ENCODE measurements at regions not wholly inside any gene's neighbourhood (a gene's known extent, or its start where the extent isn't known, plus 50 kb on each side); places are given as distances from the start of the nearest gene placed in this dataset. TPM values are rescaled to one million over a fixed set of nuclear protein-coding genes. Genes with fewer than 3 reads are reported as not detected.

DNA sequence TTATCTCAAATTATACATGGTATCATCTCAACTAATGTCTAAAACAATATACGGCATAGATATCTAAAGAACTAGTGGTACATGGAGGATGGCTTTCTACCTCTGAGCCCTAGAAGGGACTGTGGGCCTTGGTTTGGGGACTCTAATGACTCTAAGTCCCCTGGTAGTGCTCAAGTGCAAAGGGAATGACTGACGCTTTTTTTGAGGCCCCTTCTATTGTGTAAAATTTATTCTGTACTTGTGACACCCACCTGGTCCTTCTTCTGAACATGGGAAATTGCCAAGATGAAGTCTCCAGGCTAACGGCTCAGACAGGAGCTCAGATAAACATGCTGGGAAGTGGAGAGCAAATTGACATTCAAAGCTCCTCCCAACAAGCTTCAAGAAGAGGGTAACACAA lies 53.4 kb upstream of the IGLL5 start:
- no peaks in the 10 kb centered on the region for H3K27me3 ChIP-seq
- DNase-seq (ENCODE audit: extremely low spot score in 2 of 2) = peak in 1 of 2 donors; percentile 49
- TF ChIP-seq, protein P1, sequence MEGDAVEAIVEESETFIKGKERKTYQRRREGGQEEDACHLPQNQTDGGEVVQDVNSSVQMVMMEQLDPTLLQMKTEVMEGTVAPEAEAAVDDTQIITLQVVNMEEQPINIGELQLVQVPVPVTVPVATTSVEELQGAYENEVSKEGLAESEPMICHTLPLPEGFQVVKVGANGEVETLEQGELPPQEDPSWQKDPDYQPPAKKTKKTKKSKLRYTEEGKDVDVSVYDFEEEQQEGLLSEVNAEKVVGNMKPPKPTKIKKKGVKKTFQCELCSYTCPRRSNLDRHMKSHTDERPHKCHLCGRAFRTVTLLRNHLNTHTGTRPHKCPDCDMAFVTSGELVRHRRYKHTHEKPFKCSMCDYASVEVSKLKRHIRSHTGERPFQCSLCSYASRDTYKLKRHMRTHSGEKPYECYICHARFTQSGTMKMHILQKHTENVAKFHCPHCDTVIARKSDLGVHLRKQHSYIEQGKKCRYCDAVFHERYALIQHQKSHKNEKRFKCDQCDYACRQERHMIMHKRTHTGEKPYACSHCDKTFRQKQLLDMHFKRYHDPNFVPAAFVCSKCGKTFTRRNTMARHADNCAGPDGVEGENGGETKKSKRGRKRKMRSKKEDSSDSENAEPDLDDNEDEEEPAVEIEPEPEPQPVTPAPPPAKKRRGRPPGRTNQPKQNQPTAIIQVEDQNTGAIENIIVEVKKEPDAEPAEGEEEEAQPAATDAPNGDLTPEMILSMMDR (IDR thresholded peaks at IDR 0.05) = no peak
- TF ChIP-seq POLR2A (IDR thresholded peaks at IDR 0.05) (no peak), POLR2AphosphoS5 (IDR thresholded peaks at IDR 0.05; ENCODE audit: insufficient read depth in 1 of 2, low read depth in 1 of 2) (no peak)

DNA sequence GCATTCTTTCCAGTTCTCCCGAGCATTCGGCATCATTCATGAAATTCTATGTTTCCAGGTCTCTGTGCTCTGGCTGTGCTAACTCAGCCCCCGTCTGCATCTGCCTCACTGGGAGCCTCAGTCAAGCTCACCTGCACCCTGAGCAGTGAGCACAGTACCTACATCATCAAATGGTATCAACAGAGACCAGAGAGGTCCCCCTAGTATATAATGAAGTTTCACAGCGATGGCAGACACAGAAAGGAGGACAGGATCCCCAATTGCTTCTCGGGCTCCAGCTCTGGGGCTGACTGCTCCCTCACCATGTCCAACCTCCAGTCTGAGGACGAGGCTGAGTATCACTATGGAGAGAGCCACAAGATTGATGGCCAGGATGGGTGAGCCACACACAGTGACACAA lies 52.8 kb upstream of the IGLL5 start:
- peak; percentile 56 to 77 for DNase-seq (ENCODE audit: extremely low spot score in 2 of 2)
- no peak for TF ChIP-seq POLR2A (IDR thresholded peaks at IDR 0.05)
- no peak for TF ChIP-seq POLR2AphosphoS5 (IDR thresholded peaks at IDR 0.05; ENCODE audit: insufficient read depth in 1 of 2, low read depth in 1 of 2)
- TF ChIP-seq, protein P1 (IDR thresholded peaks at IDR 0.05) = no peak
- no peaks in the 10 kb centered on the region for H3K36me3 ChIP-seq

More for the DNA sequence above, 53.4 kb upstream of the IGLL5 start:
- Histone ChIP-seq H3K4me3 (no peak overlapping the region), H3K4me1 (no peaks in the 10 kb centered on the region), H3K36me3 (no peaks in the 10 kb centered on the region), H3K9me3 (peaks cover 4% of the 10 kb centered on the region), H3K27ac (no peak overlapping the region)
- intact Hi-C loops (cut with DNase I) = no loop called here

DNA sequence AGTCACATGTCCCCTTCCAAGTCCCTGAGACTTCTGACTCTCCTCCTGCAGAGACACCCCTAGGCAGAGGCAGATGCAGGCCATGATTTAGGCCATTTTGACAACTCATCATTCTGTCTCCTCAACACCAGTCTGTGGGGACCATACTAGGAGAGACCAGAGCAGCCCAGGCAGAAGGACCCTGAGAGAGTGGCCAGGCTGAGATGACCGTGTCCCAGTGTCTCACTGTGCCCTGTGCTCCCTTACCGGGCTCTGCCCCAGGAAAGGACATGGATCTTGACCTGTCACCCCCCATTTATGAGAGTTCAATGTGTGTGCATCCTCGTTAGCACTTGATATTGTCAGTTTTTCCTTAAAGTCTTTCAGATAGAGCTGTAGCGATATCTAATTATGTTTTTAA lies 52.4 kb upstream of the IGLL5 start:
- no peaks in the 10 kb centered on the region for H3K36me3 ChIP-seq
- no peak overlapping the region for H3K27ac ChIP-seq
- peaks cover 4% of the 10 kb centered on the region for H3K9me3 ChIP-seq
- H3K4me3 ChIP-seq = no peak overlapping the region
- intact Hi-C loops (cut with DNase I) = no loop called here
- no peaks in the 10 kb centered on the region for H3K4me1 ChIP-seq
- peak in 1 of 2 donors; percentile 46 for DNase-seq (ENCODE audit: extremely low spot score in 2 of 2)
- TF ChIP-seq POLR2AphosphoS5 (IDR thresholded peaks at IDR 0.05; ENCODE audit: insufficient read depth in 1 of 2, low read depth in 1 of 2) (no peak), POLR2A (IDR thresholded peaks at IDR 0.05) (no peak)
- TF ChIP-seq, protein P1 (IDR thresholded peaks at IDR 0.05) = no peak
- H3K27me3 ChIP-seq = no peaks in the 10 kb centered on the region

More for the DNA sequence above, 52.8 kb upstream of the IGLL5 start:
- Histone ChIP-seq H3K27ac (no peak overlapping the region), H3K27me3 (no peaks in the 10 kb centered on the region), H3K9me3 (peaks cover 4% of the 10 kb centered on the region), H3K4me1 (no peaks in the 10 kb centered on the region), H3K4me3 (no peak overlapping the region)
- intact Hi-C loops (cut with DNase I) = no loop called here

DNA sequence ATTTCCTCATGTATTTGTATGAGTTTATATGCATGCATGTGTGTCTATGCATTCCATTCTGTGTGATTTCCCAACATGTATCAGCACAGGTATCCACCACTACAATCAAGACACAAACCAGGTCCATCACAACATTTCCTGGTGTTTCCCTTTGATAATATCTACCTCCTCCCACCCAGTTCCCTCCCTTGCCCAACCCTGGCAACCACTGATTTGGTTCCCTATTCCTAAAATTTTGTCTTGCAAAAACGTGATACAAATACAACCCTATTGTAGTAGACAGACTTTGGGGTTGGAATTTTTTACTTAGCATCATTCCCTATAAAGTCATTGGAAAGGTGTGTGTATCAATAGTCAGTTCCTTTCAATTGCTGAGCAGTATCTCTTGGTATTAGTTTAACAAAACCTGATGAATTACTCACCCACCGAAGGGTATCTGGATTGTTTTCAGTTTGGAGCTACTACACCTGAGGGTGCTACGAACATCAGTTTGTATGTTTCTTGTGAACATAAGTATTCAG lies 51.8 kb upstream of the IGLL5 start:
- H3K36me3 ChIP-seq = no peaks in the 10 kb centered on the region
- intact Hi-C loops (cut with DNase I) = no loop called here
- no peak overlapping the region for H3K27ac ChIP-seq
- DNase-seq (ENCODE audit: extremely low spot score in 2 of 2) = peak in 1 of 2 donors; percentile 22
- H3K9me3 ChIP-seq = peaks cover 3% of the 10 kb centered on the region
- no peaks in the 10 kb centered on the region for H3K27me3 ChIP-seq
- H3K4me3 ChIP-seq = no peak overlapping the region
- no peaks in the 10 kb centered on the region for H3K4me1 ChIP-seq
- TF ChIP-seq, protein P1 (IDR thresholded peaks at IDR 0.05) = no peak
- TF ChIP-seq POLR2A (IDR thresholded peaks at IDR 0.05) (no peak), POLR2AphosphoS5 (IDR thresholded peaks at IDR 0.05; ENCODE audit: insufficient read depth in 1 of 2, low read depth in 1 of 2) (no peak)

DNA sequence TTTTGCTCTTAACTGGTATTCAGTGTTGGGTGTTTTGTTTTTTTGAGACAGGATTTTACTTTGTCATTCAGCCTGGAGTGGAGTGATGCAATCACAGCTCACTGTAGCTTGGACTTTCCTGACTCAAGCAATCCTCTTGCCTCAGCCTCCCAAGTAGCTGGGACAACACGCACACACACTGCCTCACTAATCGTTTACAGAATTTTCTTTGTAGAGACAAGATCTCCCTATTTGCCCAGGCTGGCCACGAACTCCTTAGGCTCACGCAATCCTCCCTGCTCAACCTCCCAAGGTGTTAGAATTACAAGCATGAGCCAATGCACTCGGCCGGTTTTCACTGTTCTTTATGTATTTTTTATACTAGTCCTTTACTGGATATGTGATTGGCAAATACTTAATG lies 51.0 kb upstream of the IGLL5 start:
- Histone ChIP-seq H3K4me1 (no peaks in the 10 kb centered on the region), H3K27ac (no peak overlapping the region), H3K9me3 (no peaks in the 10 kb centered on the region), H3K4me3 (no peak overlapping the region), H3K36me3 (no peaks in the 10 kb centered on the region), H3K27me3 (no peaks in the 10 kb centered on the region)
- no peak for TF ChIP-seq POLR2AphosphoS5 (IDR thresholded peaks at IDR 0.05; ENCODE audit: insufficient read depth in 1 of 2, low read depth in 1 of 2)
- intact Hi-C loops (cut with DNase I) = no loop called here
- DNase-seq (ENCODE audit: extremely low spot score in 2 of 2) = no peak

MicroRNA genes in the stretch of these regions (microRNA counts, 767-probe panel; counts per million panel counts)
- 238 to 261 counts per million in 2 donors for microRNA hsa-miR-650

Small RNAs in the stretch of these regions (microRNA-seq; reads per million reads assigned to microRNA genes)
- gene MIR650 (ENCODE audit: borderline number of aligned reads, borderline replicate concordance) = not detected

Small RNAs in the stretch of these regions (small RNA-seq; reads per million reads assigned to genes)
- gene AC244157.1 (not detected), gene AC245028.1 (not detected), gene AC245028.2 (not detected), gene AC245028.3 (not detected), gene IGLV3-13 (not detected), gene IGLV3-15 (not detected), gene IGLV3-17 (not detected), gene IGLVI-20 (not detected), gene IGLVVI-22-1 (not detected)
